Stomach (tissue), 4 donors: ENCODE measurements at regions not wholly inside any gene's neighbourhood (a gene's known extent, or its start where the extent isn't known, plus 50 kb on each side); places are given as distances from the start of the nearest gene placed in this dataset.
"Not testable (repeated sequence)": the region's sequence is repeated elsewhere in the genome, so short reads cannot be mapped to it uniquely, and the experiment has no call there.

ENCODE experiments used
- POLR2A ChIP-seq, 4 donors: fragments of 450-650 bp; IDR thresholded peaks; one replicate each; pipeline ENCODE4 v1.6.1; 2016; ENCODE audit warnings: antibody characterized with exemption in 4 of 4, control low read depth in 2 of 4, mild to moderate bottlenecking in 1 of 4, moderate library complexity in 1 of 4
- POLR2AphosphoS5 ChIP-seq, 3 donors: sonication (generic); formaldehyde crosslinking; IDR thresholded peaks; one replicate each; pipeline ENCODE4 v1.6.1; 2016; ENCODE audit warnings: antibody characterized with exemption in 3 of 3
- TF ChIP-seq, protein P1 (sequence below), 7 experiments: fragments of 450-650 bp in 4 of 7; fragments of 200-600 bp in 3 of 7; sonication (generic) in 3 of 7; IDR thresholded peaks; one replicate each; pipeline ENCODE4 v1.5.1; 2016 to 2019; ENCODE audit warnings: antibody characterized with exemption in 7 of 7, control low read depth in 2 of 7, mild to moderate bottlenecking in 1 of 7

DNA sequence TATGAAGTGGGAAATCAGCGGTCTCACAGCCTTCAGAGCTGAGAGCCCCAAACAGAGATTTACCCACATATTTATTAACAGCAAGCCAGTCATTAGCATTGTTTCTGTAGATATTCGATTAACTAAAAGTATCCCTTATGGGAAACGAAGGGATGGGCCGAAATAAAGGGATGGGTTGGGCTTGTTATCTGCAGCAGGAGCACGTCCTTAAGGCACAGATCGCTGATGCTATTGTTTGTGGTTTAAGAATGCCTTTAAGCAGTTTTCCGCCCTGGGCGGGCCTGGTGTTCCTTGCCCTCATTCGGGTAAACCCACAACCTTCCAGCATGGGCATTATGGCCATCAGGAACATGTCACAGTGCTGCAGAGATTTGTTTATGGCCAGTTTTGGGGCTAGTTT, 580.3 kb upstream of the CHD1 start:
- TF ChIP-seq, protein P1, sequence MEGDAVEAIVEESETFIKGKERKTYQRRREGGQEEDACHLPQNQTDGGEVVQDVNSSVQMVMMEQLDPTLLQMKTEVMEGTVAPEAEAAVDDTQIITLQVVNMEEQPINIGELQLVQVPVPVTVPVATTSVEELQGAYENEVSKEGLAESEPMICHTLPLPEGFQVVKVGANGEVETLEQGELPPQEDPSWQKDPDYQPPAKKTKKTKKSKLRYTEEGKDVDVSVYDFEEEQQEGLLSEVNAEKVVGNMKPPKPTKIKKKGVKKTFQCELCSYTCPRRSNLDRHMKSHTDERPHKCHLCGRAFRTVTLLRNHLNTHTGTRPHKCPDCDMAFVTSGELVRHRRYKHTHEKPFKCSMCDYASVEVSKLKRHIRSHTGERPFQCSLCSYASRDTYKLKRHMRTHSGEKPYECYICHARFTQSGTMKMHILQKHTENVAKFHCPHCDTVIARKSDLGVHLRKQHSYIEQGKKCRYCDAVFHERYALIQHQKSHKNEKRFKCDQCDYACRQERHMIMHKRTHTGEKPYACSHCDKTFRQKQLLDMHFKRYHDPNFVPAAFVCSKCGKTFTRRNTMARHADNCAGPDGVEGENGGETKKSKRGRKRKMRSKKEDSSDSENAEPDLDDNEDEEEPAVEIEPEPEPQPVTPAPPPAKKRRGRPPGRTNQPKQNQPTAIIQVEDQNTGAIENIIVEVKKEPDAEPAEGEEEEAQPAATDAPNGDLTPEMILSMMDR (IDR thresholded peaks at IDR 0.05) = not testable (repeated sequence)
- TF ChIP-seq POLR2A, POLR2AphosphoS5 (IDR thresholded peaks at IDR 0.05): not testable (repeated sequence)
